ENCODE measurements at regions not wholly inside any gene's neighbourhood (a gene's known extent, or its start where the extent isn't known, plus 50 kb on each side); places are given as distances from the start of the nearest gene placed in this dataset.
"Not testable (repeated sequence)": the region's sequence is repeated elsewhere in the genome, so short reads cannot be mapped to it uniquely, and the experiment has no call there.

- DNase-seq: not testable (repeated sequence)
Measured at GRCh38 chr5:102154791-102155605, 141.1 kb downstream of the SLCO4C1 start.

DNA sequence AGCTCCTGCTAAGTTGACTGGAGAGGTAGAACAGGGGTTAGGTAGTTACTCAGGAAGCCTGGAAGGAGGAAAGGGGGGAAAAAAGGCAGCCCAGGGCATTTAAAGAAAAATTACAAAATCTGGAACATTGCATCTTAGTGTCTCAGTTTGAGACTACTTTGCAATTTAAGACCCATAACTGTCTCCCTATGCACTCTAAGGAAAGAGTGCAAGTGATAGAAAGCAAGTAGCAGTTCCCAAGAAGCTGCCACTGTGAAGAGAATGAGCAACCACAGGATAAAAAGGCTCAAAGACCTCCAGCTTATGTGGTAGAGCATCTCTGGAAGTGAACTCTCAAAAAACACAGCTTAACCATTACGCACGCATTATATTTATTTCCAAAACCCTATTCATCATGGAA lies 141.8 kb downstream of the SLCO4C1 start:
- no peak for DNase-seq

GRCh38 chr5:102153003-102153759 lies 142.9 kb downstream of the SLCO4C1 start:
- peak; percentile 2 for DNase-seq

DNA sequence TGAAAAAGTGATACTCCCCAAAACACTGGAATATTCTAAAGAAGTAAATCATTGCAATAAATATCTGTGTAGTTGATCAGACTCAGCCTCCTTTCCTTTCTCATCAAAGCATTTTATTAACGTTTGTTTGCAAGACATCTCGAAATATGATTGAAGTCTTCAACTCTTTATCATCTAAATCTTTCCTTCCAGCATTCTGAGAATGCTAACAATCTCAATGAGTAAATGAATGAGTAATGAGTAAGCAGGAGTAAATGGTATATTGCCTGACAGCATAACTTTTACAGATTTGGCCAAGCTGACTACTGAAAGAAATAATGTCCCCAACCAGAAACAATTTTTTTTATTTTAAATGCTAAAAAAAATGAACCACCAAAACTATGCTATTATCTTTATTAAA lies 157.1 kb downstream of the SLCO4C1 start:
- DNase-seq: no peak

- no peak for DNase-seq
Measured at GRCh38 chr5:102138243-102138653, 157.8 kb downstream of the SLCO4C1 start.

- no peak for DNase-seq
Measured at GRCh38 chr5:102130890-102131289, 165.2 kb downstream of the SLCO4C1 start.

GRCh38 chr5:102130386-102130785 lies 165.7 kb downstream of the SLCO4C1 start:
- no peak for DNase-seq

GRCh38 chr5:102119252-102119651 lies 176.8 kb downstream of the SLCO4C1 start:
- no peak for DNase-seq

GRCh38 chr5:102115736-102116135 lies 180.3 kb downstream of the SLCO4C1 start:
- no peak for DNase-seq

- DNase-seq: no peak
Measured at GRCh38 chr5:102114525-102115069, 181.5 kb downstream of the SLCO4C1 start.

DNA sequence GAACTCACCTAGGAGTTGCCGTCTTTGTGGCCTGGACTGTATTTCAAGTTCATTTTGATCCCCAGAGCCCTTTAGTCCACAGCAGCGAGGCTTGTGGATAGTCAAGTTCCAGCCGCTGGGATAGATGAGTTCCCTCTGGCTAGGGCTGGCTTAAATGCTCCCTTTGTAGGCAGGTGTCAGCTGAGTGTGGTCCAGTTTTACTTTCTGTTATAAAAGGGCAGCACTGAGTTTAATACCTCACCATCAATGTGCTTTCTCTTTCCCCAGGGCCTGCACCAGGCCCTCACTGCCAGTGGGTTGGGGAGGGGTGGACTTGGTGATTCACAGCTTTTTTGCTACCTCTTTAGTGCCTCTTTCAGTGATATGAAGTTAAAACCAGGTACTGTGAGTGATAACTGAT lies 188.2 kb downstream of the SLCO4C1 start:
- no peak for DNase-seq

DNA sequence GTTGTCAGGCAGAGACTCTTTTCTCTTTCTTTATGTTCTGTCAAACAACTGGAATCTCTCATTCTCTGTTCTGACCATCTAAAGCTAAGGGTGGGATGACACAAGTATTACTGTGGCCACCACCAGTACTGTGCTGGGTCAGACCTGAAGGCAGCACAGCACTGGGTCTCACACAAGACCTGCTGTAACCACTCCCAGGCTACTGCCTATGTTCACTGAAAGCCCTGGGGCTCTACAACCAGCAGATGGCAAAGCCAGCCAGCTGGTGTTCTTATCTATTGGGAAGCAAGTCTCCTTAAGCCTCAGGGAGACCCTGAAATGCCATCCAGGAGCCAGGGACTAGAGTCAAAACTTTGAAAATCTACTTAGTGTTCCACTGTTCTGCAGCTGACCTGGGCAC lies 189.5 kb downstream of the SLCO4C1 start:
- DNase-seq: no peak

DNA sequence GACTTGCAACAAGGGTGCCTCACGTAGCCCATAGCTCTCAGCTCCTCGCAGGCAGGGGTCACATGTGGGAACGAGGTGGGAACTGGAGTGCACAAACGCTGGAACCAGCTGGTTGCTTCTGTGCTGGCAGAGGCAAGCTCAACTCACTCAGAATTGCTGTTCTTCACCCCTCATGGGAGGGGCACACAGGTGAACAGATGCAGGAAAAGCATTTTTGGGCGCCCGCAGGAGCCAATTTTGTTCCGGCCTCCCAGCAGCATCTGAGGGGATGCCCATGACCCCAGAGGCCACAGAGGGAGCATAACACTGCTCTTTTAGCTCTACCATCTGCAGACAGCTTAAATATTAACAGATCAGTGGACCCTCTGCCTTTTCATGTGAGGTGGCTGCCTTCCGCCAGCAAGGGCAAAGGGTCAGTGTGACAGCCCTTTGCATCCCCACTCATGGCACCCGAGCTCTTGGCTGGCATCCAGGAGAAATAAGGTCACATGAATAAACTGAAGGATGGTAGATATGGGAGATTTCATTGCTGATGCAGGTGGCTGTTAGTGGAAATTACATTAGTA lies 196.2 kb downstream of the SLCO4C1 start:
- DNase-seq: no peak

GRCh38 chr5:102099083-102099482 lies 197.0 kb downstream of the SLCO4C1 start:
- not testable (repeated sequence) for DNase-seq

DNA sequence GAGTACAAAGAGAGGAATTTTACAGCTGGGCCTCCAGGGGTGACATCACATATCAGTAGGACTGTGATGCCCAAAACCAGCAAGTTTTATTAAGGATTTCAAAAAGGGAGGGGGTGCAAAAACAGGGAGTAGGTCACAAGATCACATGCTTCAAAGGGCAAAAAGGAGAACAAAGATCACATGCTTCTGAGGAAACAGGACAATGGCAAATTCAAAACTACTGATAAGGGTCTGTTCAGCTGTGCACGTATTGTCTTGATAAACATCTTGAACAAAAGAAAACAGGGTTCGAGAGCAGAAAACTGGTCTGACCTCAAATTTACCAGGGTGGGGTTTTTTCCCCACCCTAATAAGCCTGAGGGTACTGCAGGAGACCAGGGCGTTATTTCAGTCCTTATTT lies 197.5 kb downstream of the SLCO4C1 start:
- DNase-seq: not testable (repeated sequence)

DNA sequence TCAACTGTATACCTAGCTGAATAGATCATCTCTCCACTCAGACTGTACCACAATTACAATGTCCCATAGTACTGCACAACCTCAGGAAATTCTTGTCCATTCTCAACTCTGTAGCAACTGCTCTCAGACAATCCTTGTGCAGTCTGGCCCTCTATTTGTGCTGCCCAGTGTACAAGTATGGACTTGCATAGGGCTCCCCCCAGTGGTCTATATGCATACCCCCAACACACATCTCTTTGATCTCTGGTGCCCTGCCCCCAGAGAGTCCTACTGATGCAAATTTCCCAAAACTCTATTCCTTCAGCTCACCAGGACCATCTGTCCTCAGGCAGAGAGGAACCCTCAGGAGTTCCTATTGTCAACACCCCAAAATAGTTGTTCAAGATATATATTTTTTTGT lies 205.3 kb downstream of the SLCO4C1 start:
- DNase-seq: peak; percentile 6

DNA sequence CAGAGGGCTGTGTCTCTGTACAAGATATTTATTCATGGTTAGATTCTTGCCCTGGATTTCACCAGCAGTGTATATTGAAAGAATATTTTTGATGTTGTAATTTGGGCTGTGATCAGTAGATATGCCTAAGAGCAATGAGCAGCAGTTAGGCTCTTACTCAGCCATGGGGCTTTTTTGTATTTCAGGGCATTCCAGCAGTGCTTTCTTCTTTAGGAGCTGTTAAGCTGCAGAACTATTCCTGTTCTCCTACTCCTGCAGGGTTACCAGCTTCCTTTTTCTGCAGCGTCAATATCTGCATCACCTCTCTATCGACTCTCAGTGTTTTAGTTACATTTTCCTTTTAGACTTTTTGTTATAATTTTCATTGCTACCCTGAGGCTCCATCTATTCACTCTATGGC lies 206.2 kb downstream of the SLCO4C1 start:
- no peak for DNase-seq

- DNase-seq: no peak
Measured at GRCh38 chr5:102087906-102088305, 208.2 kb downstream of the SLCO4C1 start.

GRCh38 chr5:102080288-102080687 lies 215.8 kb downstream of the SLCO4C1 start:
- DNase-seq: no peak

DNA sequence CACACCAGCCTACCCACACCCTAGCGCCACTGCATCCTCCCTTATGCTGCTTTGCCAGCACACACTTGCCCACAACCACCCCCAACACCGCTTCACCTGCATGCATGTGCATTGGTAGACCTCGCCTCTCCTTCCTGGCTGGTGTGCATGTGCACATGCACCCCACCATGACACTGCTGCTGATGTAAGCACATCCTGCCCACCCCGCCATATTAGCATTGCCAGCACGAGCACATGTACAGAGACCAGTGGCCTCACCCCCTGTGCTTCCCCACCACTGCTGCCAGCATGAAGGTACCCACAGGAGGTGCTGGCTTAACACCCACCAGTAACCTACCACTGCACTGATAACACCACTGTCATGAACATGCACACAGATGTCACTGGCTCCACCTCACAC lies 218.2 kb downstream of the SLCO4C1 start:
- DNase-seq: no peak

DNA sequence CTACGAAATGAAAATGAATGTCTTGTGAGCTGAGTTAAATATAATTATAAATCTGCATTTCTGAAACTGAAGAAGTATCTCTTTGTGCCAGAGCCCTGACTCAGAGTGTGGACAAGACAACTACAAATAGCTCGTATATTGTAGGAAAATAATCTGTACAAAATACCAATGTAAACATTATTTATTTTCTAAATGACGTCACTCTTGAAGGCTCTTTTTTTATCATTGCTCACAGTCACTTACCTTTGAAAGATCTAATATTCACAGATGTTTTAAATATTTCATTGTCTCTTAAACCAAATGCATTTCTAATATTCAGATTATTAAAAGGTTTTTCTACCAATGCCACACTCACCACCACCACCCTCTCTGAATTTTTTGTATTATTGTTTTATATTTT lies 226.1 kb downstream of the SLCO4C1 start:
- no peak for DNase-seq

- no peak for DNase-seq
Measured at GRCh38 chr5:102068870-102069269, 227.2 kb downstream of the SLCO4C1 start.

DNA sequence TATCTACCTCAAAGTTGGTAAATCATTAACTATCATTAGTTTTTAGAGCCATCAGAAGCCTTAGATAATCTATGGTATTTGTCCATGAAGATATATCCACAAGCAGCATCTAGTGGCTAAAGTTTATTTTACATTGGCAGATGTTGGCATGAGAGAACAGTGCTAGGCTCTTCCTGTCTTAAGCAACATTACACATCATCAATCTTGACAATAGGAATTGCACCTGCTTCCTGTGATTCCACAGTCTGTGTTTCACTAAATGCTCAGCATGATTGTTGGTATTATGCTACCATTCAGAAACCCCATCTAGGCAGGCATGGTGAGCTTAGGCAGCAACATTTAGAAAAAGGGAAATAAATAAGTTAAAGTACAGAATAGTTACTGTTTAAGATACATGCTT lies 246.6 kb downstream of the SLCO4C1 start:
- DNase-seq: peak; percentile 44

DNA sequence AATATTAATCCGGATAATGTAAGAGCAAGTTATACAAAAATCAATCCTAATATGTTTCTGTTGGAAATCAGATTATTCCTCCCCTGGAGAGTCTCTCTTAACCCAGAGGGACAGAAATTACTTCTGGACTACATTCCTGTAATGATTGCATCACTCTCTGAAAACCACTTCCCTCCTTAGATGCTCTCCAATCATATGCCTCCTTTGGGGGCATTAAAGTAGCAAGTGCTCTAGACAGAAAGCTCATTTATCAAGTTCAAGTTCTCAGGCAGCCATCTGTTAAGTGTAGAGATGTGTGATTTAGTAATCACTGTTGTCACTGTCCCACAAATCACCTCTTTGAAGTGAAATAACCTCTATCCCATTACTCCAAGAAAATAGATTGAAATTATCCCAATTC lies 247.1 kb downstream of the SLCO4C1 start:
- DNase-seq: peak; percentile 24

All from NCI-H510A (cell line).